ENCODE measurements at regions not wholly inside any gene's neighbourhood (a gene's known extent, or its start where the extent isn't known, plus 50 kb on each side); places are given as distances from the start of the nearest gene placed in this dataset.

GRCh38 chr2:195594919-195595694, 61.9 kb upstream of the SLC39A10 start:
- TF ChIP-seq, protein P1, sequence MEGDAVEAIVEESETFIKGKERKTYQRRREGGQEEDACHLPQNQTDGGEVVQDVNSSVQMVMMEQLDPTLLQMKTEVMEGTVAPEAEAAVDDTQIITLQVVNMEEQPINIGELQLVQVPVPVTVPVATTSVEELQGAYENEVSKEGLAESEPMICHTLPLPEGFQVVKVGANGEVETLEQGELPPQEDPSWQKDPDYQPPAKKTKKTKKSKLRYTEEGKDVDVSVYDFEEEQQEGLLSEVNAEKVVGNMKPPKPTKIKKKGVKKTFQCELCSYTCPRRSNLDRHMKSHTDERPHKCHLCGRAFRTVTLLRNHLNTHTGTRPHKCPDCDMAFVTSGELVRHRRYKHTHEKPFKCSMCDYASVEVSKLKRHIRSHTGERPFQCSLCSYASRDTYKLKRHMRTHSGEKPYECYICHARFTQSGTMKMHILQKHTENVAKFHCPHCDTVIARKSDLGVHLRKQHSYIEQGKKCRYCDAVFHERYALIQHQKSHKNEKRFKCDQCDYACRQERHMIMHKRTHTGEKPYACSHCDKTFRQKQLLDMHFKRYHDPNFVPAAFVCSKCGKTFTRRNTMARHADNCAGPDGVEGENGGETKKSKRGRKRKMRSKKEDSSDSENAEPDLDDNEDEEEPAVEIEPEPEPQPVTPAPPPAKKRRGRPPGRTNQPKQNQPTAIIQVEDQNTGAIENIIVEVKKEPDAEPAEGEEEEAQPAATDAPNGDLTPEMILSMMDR (IDR thresholded peaks at IDR 0.05): no peak
- no peak for TF ChIP-seq POLR2A (IDR thresholded peaks at IDR 0.05)

Measured in lower leg skin (tissue), 3 donors.